ENCODE measurements at regions not wholly inside any gene's neighbourhood (a gene's known extent, or its start where the extent isn't known, plus 50 kb on each side); places are given as distances from the start of the nearest gene placed in this dataset.

DNA sequence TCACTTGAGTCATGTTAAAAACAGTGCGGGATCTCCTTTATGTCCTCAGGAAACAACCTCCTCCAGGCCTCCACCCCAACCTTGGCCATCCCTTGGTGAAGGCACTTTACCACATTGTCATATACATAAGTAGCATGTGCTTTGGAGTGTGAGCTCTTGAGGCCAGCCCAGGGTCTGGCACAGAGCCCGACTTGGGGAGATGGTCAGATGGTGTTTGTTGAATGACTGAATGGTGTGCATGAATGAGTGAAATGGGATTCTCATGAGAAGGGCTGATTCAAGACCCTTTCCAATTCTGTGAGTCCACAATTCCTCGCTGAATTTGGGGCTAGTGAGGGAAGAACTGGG lies 52.9 kb upstream of the DLK1 start:
- H3K4me1 ChIP-seq (ENCODE audit: insufficient read depth, low read length): peaks cover 12% of the 10 kb centered on the region
- peaks cover 19% of the 10 kb centered on the region for H3K27me3 ChIP-seq (ENCODE audit: insufficient read depth, low read length)
- H3K27ac ChIP-seq (ENCODE audit: low read depth, low read length): no peak overlapping the region
- no peaks in the 10 kb centered on the region for H3K36me3 ChIP-seq (ENCODE audit: insufficient read depth, low read length)
- H3K9me3 ChIP-seq (ENCODE audit: low read depth, low read length): no peaks in the 10 kb centered on the region
- H2AFZ ChIP-seq (ENCODE audit: low read length): no peak overlapping the region
- H4K20me1 ChIP-seq (ENCODE audit: insufficient read depth, low read length): no peaks in the 10 kb centered on the region
- no peak overlapping the region for H3K4me3 ChIP-seq (ENCODE audit: insufficient read depth, low read length)
- H3K4me2 ChIP-seq (ENCODE audit: insufficient read depth, low read length): no peak overlapping the region
- TF ChIP-seq, protein P1, sequence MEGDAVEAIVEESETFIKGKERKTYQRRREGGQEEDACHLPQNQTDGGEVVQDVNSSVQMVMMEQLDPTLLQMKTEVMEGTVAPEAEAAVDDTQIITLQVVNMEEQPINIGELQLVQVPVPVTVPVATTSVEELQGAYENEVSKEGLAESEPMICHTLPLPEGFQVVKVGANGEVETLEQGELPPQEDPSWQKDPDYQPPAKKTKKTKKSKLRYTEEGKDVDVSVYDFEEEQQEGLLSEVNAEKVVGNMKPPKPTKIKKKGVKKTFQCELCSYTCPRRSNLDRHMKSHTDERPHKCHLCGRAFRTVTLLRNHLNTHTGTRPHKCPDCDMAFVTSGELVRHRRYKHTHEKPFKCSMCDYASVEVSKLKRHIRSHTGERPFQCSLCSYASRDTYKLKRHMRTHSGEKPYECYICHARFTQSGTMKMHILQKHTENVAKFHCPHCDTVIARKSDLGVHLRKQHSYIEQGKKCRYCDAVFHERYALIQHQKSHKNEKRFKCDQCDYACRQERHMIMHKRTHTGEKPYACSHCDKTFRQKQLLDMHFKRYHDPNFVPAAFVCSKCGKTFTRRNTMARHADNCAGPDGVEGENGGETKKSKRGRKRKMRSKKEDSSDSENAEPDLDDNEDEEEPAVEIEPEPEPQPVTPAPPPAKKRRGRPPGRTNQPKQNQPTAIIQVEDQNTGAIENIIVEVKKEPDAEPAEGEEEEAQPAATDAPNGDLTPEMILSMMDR (IDR thresholded peaks at IDR 0.05; ENCODE audit: extremely low read depth, low read depth, low read length): no peak
- no peaks in the 10 kb centered on the region for H3K79me2 ChIP-seq (ENCODE audit: insufficient read depth, low read length)
- DNase-seq (ENCODE audit: insufficient read length, low spot score, missing footprints): no peak

DNA sequence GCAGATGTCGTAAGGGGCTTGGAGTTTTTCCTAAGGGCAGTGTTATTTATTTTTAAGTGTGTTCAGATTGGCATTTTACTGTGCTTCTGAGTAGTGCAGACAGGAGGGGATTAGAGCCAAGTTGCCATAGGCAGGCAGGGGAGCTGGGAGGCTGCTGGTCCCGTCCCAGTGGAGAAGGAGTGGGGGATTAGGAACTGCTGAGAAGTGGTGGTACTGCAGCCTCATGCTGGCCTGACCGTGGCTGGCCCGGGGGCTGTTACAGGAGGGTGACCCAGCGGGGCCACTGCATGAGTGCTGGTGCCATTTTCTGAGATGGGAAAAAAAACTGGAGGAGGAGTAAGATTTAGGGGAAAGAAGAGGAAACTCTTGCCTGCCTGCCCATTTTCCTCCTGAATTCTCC lies 52.3 kb upstream of the DLK1 start:
- H3K4me3 ChIP-seq (ENCODE audit: insufficient read depth, low read length): no peak overlapping the region
- no peak overlapping the region for H2AFZ ChIP-seq (ENCODE audit: low read length)
- H3K4me1 ChIP-seq (ENCODE audit: insufficient read depth, low read length): peaks cover 12% of the 10 kb centered on the region
- no peak overlapping the region for H3K4me2 ChIP-seq (ENCODE audit: insufficient read depth, low read length)
- no peak for DNase-seq (ENCODE audit: insufficient read length, low spot score, missing footprints)
- H3K9me3 ChIP-seq (ENCODE audit: low read depth, low read length): no peaks in the 10 kb centered on the region
- H3K27me3 ChIP-seq (ENCODE audit: insufficient read depth, low read length): peaks cover 19% of the 10 kb centered on the region
- H3K27ac ChIP-seq (ENCODE audit: low read depth, low read length): no peak overlapping the region
- no peaks in the 10 kb centered on the region for H4K20me1 ChIP-seq (ENCODE audit: insufficient read depth, low read length)
- TF ChIP-seq, protein P1 (IDR thresholded peaks at IDR 0.05; ENCODE audit: extremely low read depth, low read depth, low read length): no peak
- H3K79me2 ChIP-seq (ENCODE audit: insufficient read depth, low read length): no peaks in the 10 kb centered on the region
- no peaks in the 10 kb centered on the region for H3K36me3 ChIP-seq (ENCODE audit: insufficient read depth, low read length)

- Histone ChIP-seq H3K27me3 (ENCODE audit: insufficient read depth, low read length) (peaks cover 17% of the 10 kb centered on the region), H4K20me1 (ENCODE audit: insufficient read depth, low read length) (no peaks in the 10 kb centered on the region), H2AFZ (ENCODE audit: low read length) (no peak overlapping the region), H3K4me3 (ENCODE audit: insufficient read depth, low read length) (no peak overlapping the region), H3K9me3 (ENCODE audit: low read depth, low read length) (no peaks in the 10 kb centered on the region), H3K27ac (ENCODE audit: low read depth, low read length) (no peak overlapping the region), H3K4me2 (ENCODE audit: insufficient read depth, low read length) (no peak overlapping the region), H3K79me2 (ENCODE audit: insufficient read depth, low read length) (no peaks in the 10 kb centered on the region), H3K4me1 (ENCODE audit: insufficient read depth, low read length) (peaks cover 14% of the 10 kb centered on the region), H3K36me3 (ENCODE audit: insufficient read depth, low read length) (no peaks in the 10 kb centered on the region)
- no peak for DNase-seq (ENCODE audit: insufficient read length, low spot score, missing footprints)
- TF ChIP-seq, protein P1 (IDR thresholded peaks at IDR 0.05; ENCODE audit: extremely low read depth, low read depth, low read length): no peak
Measured at GRCh38 chr14:100674897-100675619, 51.6 kb upstream of the DLK1 start.

GRCh38 chr14:100675699-100676684 lies 50.7 kb upstream of the DLK1 start:
- Histone ChIP-seq H3K4me2 (ENCODE audit: insufficient read depth, low read length) (no peak overlapping the region), H3K9me3 (ENCODE audit: low read depth, low read length) (no peaks in the 10 kb centered on the region), H3K4me1 (ENCODE audit: insufficient read depth, low read length) (peaks cover 23% of the 10 kb centered on the region), H3K79me2 (ENCODE audit: insufficient read depth, low read length) (no peaks in the 10 kb centered on the region), H3K36me3 (ENCODE audit: insufficient read depth, low read length) (no peaks in the 10 kb centered on the region), H4K20me1 (ENCODE audit: insufficient read depth, low read length) (no peaks in the 10 kb centered on the region), H3K27me3 (ENCODE audit: insufficient read depth, low read length) (peaks cover 17% of the 10 kb centered on the region), H2AFZ (ENCODE audit: low read length) (no peak overlapping the region), H3K4me3 (ENCODE audit: insufficient read depth, low read length) (no peak overlapping the region), H3K27ac (ENCODE audit: low read depth, low read length) (no peak overlapping the region)
- TF ChIP-seq, protein P1 (IDR thresholded peaks at IDR 0.05; ENCODE audit: extremely low read depth, low read depth, low read length): no peak
- DNase-seq (ENCODE audit: insufficient read length, low spot score, missing footprints): peak; percentile 97
